Thyroid gland (tissue), 4 donors: ENCODE measurements at regions not wholly inside any gene's neighbourhood (a gene's known extent, or its start where the extent isn't known, plus 50 kb on each side); places are given as distances from the start of the nearest gene placed in this dataset.

Source experiments
- POLR2A ChIP-seq, 2 donors: fragments of 450-650 bp; IDR thresholded peaks; one replicate each; pipeline ENCODE4 v1.6.1; 2017; ENCODE audit warnings: antibody characterized with exemption in 2 of 2, mild to moderate bottlenecking in 2 of 2, moderate library complexity in 1 of 2
- TF ChIP-seq, protein P1 (sequence below), 6 experiments: fragments of 200-600 bp in 3 of 6; fragments of 450-650 bp in 3 of 6; sonication (generic) in 3 of 6; IDR thresholded peaks; one replicate each; pipeline ENCODE4 v1.5.1; 2016 to 2019; ENCODE audit warnings: antibody characterized with exemption in 6 of 6, mild to moderate bottlenecking in 2 of 6, inconsistent platforms in 1 of 6, moderate library complexity in 1 of 6

DNA sequence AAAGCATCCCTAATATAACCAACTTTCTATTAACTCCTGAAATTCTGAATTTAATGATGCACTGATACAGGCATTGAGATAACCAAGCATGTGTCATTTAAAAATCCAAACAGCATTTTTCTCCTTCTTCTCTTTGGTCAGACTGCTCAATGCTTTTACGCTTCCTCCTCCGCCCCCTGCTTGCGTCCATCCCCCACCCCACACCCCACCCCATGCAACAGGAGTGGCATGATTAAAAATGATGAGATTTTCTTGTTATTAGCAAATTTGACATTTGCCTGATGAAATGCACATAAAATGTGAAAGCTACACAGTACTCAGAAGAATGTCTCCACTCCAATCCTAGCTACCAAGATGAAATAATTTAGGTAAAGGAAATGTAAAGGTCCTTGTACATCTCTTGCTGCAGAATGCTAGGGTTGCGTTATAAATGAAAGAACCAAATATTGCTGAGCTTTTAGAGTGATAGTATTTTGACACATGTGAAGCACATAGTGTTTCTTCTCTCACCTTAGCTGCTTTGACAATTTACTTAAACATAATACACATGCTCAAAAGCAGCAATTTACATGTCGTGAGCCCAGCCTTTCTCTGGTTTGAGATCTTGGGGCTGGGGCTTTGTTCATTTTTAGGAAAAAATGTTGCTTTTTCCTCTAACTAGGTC is 263.8 kb downstream of the MEIS1 start:
- TF ChIP-seq, protein P1, sequence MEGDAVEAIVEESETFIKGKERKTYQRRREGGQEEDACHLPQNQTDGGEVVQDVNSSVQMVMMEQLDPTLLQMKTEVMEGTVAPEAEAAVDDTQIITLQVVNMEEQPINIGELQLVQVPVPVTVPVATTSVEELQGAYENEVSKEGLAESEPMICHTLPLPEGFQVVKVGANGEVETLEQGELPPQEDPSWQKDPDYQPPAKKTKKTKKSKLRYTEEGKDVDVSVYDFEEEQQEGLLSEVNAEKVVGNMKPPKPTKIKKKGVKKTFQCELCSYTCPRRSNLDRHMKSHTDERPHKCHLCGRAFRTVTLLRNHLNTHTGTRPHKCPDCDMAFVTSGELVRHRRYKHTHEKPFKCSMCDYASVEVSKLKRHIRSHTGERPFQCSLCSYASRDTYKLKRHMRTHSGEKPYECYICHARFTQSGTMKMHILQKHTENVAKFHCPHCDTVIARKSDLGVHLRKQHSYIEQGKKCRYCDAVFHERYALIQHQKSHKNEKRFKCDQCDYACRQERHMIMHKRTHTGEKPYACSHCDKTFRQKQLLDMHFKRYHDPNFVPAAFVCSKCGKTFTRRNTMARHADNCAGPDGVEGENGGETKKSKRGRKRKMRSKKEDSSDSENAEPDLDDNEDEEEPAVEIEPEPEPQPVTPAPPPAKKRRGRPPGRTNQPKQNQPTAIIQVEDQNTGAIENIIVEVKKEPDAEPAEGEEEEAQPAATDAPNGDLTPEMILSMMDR (IDR thresholded peaks at IDR 0.05): no peak
- no peak for TF ChIP-seq POLR2A (IDR thresholded peaks at IDR 0.05)
